ENCODE measurements at regions not wholly inside any gene's neighbourhood (a gene's known extent, or its start where the extent isn't known, plus 50 kb on each side); places are given as distances from the start of the nearest gene placed in this dataset.
"Not testable (repeated sequence)": the region's sequence is repeated elsewhere in the genome, so short reads cannot be mapped to it uniquely, and the experiment has no call there.

DNA sequence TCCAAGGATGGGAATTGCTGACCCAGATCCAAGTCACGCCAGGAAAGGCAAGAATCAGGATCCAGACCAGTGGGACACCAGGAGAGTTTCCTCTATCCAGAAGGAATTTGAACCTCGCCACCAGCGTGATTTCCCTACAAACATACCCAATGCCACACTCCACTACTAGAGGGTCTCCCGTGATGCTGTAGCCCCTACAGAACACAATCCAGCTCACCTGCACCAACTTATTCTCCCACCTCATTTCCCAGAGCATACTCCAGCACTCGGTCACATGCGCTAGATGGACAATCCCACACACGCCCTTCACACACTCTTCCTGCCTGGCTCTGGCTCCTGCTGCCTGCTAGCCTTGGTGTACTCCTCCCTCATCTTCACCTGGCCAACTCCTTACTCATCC is 142.1 kb upstream of the PDE1C start:
- no peak for DNase-seq (ENCODE audit: low read depth, low spot score)

DNA sequence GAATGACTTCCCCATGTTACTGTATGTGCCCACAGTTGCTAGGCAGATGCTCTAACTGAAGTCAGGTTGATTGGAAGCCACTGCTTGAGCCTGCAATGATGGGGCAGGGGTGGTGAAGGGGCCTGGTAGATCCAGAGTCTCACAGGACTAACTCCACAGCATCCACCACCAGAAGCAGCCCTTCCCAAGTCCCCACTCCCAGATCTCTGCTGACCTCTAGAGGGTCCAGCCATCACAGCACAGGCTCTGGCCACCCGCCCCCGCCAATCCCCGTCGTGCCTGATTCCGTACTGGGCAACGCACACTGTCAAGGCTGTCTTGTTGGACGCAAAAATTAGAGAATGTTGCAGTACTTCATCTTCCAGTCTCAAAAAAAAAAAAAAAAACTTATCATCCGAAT is 136.8 kb upstream of the PDE1C start:
- no peak for DNase-seq (ENCODE audit: low read depth, low spot score)
- H3K4me3 ChIP-seq (ENCODE audit: low read length) = no peak overlapping the region

More for the DNA sequence above, 142.1 kb upstream of the PDE1C start:
- H3K4me3 ChIP-seq (ENCODE audit: low read length) = no peak overlapping the region

DNA sequence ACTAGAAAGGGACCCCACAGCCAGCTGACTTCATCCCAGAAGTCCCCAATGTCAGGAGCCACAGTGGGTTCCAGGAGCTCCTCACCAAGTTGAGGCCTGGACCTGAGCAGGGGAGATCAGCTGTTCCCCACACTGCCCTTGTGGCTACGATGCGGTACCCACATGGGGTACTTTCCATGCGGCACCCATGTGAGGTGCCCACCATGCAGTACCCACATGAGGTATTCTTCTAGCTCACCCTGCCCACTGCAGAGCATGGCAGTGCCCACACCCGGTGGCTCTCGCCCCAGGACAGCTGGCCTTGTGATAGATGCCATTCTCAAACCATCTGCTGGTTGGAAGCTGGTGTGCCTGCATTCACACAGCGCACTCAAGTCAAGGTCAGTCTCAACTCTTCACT is 136.3 kb upstream of the PDE1C start:
- H3K4me3 ChIP-seq (ENCODE audit: low read length) = no peak overlapping the region
- no peak for DNase-seq (ENCODE audit: low read depth, low spot score)

DNA sequence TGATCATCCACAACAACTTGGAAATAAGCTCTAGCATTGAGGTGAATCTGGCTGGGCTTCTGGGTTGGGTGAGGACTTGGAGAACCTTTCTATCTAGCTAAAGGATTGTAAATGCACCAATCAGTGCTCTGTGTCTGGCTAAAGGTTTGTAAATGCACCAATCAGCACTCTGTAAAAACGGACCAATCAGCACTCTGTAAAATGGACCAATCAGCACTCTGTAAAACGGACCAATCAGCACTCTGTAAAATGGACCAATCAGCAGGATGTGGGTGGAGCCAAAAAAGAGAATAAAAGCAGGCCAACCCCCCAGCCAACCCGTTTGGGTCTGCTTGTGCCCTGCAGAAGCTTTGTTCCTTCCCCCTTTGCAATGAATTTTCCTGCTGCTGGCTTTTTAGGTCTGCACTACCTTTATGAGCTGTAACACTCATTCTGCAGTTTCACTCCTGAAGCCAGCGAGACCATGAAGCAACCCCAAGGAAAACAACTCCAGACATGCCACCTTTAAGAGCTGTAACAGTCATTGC is 135.2 kb upstream of the PDE1C start:
- not testable (repeated sequence) for DNase-seq (ENCODE audit: low read depth, low spot score); H3K4me3 ChIP-seq (ENCODE audit: low read length)

DNA sequence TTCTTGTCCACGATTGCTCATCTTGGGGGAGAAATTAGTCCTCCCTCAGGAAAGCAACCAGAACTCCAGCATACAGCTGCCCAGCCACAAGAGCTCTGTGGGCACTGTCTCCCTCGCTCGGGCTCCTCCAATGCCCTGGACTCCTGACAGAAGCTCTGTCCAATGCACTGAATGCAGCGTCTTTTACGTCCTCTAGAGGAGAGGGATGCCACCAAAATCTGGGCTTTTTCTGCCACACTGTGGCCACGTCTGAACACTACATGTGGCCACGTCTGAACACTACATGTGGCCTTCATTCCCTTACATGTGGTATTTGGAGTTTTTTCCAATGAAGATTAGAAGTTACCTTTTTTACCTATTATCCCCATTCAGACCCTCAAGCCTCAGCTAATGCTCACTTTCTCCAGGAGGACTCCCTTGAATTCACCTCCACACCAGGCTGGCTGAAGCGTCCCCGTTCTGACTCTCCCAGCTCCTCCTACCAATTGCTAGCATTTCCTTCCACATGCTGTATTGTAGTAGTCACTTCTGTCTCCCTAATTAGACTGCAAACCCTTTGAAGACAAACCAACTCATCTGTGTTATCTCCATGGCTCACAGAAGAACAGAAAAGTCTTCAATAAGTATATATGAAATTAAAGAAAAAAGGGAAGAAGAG is 134.3 kb upstream of the PDE1C start:
- no peak overlapping the region for H3K4me3 ChIP-seq (ENCODE audit: low read length)
- DNase-seq (ENCODE audit: low read depth, low spot score) = peak; percentile 46

DNA sequence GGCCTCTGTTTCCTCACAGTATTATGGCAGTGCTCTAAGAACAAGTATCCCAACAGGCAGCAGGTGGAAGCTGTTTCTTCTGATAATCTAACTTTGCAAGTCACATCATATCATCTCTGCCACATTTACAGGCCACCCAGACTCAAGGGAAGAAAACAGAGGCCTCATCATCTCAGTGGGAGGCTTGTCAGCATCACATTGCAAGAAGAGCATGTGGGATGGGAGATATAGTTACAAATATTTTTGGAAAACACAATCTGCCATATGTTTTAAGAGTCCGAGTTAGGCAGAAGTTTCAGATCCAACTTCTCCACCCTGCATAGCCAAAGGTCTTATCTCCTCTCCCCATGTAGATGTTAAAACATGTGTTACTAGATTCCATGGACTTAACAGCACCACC is 130.4 kb upstream of the PDE1C start:
- DNase-seq (ENCODE audit: low read depth, low spot score) = no peak

DNA sequence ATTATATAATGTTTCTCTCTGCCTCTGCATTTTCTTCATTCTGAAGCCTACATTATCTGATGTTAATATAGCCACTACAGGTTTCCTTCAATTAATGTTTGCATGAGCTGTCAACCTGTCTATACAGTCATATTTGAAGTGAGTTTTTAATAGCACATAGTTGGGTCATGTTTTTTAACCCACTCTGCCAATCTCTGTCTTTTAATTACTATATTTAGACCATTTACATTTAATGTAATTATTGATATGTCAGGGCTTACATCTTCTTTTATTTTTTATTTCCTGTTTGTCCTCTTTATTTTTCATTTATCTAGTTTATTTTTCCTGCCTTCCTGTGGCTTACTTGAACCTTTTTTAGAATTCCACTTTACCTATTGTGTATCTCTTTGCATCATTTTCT is 124.3 kb upstream of the PDE1C start:
- H3K4me3 ChIP-seq (ENCODE audit: low read length) = no peak overlapping the region
- no peak for DNase-seq (ENCODE audit: low read depth, low spot score)

More for the DNA sequence above, 130.4 kb upstream of the PDE1C start:
- H3K4me3 ChIP-seq (ENCODE audit: low read length) = no peak overlapping the region

DNA sequence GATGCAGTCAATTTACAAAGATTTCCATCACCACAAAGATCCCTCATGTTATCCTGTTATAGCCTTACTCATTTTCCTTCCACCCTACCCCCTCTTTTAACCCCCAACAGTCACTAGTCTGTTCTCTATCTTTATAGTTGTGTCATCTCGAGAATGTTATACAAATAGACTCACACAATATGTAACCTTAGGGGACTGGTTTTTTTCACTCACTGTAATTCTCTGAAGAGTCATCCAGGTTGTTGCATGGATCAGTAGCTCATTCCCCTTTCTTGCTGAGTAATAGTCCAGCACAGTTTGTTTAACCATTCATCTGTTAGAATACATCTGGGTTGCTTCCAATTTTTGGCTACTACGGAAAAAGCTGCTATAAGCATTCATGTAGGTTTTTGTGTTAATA is 121.1 kb upstream of the PDE1C start:
- DNase-seq (ENCODE audit: low read depth, low spot score) = no peak

DNA sequence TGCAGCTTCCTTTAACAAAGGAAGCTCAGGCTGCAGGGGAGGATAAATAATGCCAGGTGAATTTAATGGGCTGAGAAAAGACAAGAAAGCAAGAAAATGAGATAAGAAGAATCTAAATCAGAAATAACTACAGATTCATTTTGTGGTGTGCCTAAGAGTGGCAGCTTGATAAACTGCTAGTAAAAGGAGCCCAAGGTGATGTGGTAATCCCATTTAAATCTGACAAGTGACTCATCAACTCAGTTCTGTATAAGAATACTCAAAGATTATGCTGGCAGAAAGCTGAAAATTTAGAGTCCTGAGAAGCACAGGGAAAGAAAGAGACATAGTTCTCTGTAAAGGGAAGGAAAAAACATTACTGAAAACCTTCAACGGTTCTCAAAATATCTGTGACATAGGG is 109.4 kb upstream of the PDE1C start:
- H3K4me3 ChIP-seq (ENCODE audit: low read length) = no peak overlapping the region
- no peak for DNase-seq (ENCODE audit: low read depth, low spot score)

More for the DNA sequence above, 121.1 kb upstream of the PDE1C start:
- H3K4me3 ChIP-seq (ENCODE audit: low read length) = no peak overlapping the region

DNA sequence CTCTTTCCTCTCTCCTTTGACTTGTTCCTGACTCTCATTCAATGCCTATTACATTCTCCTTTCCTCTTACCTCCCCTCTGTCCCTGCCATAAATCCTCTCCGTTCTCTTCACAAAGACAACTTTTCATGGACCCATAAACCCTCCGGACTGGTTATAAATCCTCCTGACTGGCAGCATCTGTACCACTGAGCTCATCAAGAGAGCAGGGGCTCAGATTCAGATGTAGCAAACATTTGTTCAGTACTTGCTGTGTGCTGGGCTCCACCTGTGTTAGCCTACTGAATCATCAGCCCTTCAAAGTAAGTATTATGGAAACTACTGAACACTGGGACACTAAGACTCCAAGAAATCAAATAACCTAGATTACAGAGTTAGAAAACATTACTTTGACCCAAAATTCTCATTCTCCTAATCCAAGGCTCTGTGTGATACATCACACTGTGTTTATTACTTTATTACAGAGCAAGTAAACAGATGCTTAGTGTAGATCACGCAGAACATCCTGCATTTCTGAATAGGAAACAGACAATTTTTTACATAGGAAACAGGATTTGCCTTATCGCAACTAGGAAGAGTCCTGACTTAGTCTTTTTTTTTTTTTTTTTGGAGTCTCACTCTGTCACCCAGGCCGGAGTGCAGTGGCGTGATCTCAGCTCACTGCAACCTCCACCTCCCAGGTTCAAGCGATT is 108.6 kb upstream of the PDE1C start:
- no peak for DNase-seq (ENCODE audit: low read depth, low spot score)
- no peak overlapping the region for H3K4me3 ChIP-seq (ENCODE audit: low read length)

DNA sequence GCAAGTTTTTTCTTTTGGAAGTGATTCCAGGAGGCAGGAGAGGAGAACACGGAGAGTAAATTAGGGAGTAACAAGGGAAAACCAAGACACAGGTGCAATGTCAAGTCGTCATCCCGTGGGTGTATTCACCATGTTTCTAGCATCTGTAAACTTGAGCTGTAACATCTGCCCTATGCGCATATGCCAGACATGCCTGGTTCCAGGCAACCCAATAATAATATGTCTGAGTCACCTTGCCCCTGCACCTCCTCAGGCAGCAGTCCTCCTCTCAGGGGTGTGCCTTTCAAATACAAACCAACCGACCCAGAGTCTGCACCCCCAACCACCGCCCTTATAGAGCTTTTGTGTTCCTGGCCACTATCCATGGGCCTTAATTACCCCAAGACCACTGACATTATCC is 107.0 kb upstream of the PDE1C start:
- H3K4me3 ChIP-seq (ENCODE audit: low read length) = no peak overlapping the region
- no peak for DNase-seq (ENCODE audit: low read depth, low spot score)

DNA sequence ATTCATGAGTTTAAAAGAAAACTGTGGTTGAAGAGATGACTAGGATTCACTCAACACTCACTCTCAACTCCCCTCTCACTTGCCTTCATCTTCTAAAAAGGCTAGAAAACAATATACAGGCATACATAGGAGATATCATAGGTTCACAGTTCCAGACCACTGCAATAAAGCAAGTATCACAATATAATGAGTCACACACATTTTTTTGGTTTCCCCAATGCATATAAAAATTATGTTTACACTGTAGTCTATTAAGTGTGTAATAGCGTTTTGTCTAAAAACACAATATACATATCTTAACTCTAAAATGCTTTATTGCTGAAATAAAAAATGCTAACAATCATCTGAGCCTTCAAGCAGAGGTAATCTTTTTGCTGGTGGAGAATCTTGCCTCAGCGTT is 104.9 kb upstream of the PDE1C start:
- DNase-seq (ENCODE audit: low read depth, low spot score) = no peak
- H3K4me3 ChIP-seq (ENCODE audit: low read length) = no peak overlapping the region

DNA sequence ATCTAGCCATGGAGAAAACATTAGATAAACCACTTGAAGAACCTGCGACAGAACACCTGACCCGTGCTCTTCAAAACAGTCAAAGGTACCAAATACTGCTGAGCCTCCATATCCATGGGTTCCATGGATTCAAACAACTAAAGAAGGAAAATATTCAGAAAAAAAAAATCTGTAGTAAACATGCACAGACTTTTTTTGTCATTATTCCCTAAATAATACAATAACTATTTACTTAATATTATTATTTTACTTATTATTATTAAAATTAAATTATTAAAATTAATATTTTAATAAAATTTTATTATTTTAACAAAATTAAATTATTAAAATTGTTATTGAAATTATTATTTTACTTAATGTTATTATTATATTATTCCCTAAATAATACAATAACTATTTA is 101.0 kb upstream of the PDE1C start:
- DNase-seq (ENCODE audit: low read depth, low spot score) = no peak
- H3K4me3 ChIP-seq (ENCODE audit: low read length) = no peak overlapping the region

DNA sequence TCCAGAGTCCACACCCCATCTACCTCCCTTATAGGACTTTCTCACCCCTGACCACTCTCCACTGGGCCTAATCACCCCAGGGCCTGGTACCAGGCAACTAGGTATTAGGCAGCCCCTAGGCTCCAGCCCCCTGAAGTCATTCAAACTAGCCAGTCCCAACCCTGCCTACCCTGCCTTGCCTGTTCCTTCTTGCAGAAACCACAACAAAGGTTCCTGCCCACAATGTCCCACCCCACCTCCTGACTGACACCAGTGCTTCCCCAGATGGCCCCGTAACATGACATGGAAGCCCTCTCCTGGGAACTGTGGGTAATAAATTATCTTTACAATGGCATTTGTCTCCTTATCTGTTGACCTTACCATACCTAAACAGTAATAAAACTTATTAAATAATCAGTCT is 100.6 kb upstream of the PDE1C start:
- no peak overlapping the region for H3K4me3 ChIP-seq (ENCODE audit: low read length)
- peak; percentile 25 for DNase-seq (ENCODE audit: low read depth, low spot score)

DNA sequence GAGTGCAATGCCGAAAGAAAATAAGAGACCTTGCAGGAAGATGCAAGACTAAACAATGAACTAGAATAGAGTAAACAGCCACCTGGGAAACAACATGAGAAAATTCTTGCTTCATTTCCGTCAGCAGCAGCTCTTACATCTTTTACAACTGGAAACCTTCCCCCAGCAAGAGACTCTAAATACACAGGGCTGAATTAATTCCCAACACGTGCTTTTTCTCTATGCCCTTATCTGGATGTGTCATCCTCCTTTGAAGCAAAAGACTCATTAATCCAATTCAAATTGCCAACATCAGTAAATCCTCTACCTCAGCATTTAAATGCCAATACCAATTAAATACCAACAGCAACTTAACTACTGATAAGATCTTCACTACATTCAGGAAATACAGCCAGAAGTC is 99.0 kb upstream of the PDE1C start:
- no peak for DNase-seq (ENCODE audit: low read depth, low spot score)
- no peak overlapping the region for H3K4me3 ChIP-seq (ENCODE audit: low read length)

DNA sequence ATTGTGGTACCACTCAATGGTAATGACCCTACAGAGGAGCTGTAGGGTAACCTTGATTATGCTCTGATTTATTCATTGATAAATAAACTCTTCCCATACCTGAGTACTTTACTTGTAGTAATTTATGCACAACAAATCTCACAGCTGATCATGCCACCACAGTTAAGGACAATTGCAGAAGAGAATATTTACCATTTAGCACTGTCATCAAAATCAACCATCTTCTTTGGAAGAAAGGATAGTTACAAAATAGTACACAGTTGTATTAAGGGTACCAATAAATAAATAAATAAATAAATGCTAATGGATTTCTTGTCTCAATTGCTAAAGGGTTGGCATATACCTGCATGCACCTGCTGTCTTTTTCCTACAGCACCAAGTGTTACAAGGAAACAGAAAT is 97.6 kb upstream of the PDE1C start:
- no peak overlapping the region for H3K4me3 ChIP-seq (ENCODE audit: low read length)
- DNase-seq (ENCODE audit: low read depth, low spot score) = no peak

DNA sequence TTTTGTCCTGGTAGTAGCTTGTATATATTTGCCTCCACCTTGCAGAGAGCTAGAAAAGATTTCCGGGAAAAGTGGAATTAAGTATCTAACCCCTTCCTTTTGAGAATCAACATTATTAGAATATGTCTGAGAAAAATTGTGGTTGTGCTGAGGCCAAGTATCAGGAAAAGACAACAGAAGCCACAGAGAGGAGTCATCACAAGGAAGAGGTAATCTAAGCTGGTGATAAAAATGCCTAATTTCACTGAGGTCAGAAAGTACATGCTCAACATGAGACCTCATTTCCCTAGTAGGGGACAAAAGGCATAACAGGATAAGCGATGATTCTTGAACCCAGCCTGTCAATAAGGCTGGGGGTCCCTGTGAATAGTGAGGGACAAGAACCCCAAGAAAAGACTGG is 97.0 kb upstream of the PDE1C start:
- no peak for DNase-seq (ENCODE audit: low read depth, low spot score)

DNA sequence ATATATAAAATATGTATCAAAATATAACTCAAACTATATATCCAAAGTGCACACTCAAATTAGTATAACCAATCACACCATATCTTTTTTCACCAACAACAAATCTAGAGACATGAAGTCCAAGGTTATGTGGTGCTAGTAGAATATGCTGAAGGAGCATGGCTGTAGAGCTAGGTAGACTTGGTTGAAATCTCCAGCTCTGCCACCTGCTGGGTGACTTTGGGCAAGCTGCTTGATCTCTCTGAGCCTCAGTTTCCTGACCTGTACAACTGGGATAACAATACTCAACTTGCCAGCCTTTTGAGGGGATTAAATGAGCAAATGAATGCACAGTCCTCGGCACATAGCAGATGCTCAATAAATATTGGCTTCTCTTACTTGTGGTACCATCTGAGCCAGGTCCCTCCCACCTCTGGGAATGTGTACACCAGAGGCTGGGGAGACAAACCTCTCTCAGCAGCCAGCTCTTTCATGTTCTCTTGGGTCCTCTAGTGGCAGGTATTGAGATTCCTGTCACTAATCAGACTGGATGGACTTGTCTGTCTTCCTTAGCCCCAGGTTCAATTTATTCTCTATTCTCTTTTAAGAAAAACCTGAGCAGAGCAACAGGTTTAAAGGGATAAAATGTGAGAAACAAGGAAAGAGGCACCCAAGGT is 94.3 kb upstream of the PDE1C start:
- no peak for DNase-seq (ENCODE audit: low read depth, low spot score)
- no peak overlapping the region for H3K4me3 ChIP-seq (ENCODE audit: low read length)

More for the DNA sequence above, 97.0 kb upstream of the PDE1C start:
- no peak overlapping the region for H3K4me3 ChIP-seq (ENCODE audit: low read length)

DNA sequence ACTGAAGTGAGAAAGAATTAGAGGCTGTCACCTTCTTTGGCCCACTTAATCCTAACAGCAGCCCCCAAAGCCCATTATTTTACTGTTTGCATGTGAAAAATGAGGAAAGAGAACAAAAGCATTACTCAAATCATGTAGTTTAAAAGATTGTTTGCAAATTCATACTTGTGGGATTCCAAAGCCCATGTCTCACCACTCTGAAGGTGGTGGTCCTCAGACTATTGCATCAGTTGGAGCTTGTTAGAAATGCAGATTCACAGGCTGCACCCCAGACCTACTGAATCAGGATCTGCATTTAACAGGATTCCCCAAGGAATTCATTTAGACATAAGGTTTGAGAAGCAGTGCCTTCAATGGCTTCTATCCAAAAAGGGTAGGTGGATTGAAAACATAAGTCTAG is 93.7 kb upstream of the PDE1C start:
- no peak for DNase-seq (ENCODE audit: low read depth, low spot score)

DNA sequence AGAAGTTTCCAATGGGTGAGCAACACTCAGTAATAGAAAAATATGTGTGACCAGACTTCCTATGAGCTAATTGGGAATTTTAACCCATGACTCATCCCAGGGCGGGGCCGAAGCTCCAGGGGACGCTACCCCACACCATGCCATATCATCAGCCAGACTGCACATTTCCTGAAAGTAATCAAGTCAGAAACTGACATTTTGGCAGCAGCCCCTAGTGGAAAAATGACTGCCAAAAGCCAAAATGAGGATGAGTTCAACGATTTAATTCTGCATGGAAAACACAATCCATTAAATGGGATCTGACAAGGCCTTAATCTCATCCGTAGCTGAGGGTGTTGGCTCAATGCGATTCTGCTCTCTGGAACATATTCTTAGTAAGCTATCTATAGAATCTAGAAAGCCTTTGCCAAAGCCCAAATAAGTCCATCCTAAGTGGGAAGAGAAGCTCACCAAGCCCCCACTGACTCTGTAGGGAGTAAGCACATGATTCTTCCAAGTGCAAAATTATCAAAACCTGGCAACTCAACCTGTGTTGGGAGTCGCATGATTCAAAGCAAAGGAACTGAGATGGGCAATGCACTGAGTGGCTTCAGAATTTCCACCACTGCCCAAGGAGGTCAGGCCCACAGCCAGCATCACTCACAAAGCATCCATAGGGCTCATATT is 93.1 kb upstream of the PDE1C start:
- no peak for DNase-seq (ENCODE audit: low read depth, low spot score)
- no peak overlapping the region for H3K4me3 ChIP-seq (ENCODE audit: low read length)

More for the DNA sequence above, 93.7 kb upstream of the PDE1C start:
- no peak overlapping the region for H3K4me3 ChIP-seq (ENCODE audit: low read length)
